Thyroid gland (tissue), 4 donors: ENCODE measurements at regions not wholly inside any gene's neighbourhood (a gene's known extent, or its start where the extent isn't known, plus 50 kb on each side); places are given as distances from the start of the nearest gene placed in this dataset.

Experiments
- POLR2A ChIP-seq, 2 donors: fragments of 450-650 bp; IDR thresholded peaks; one replicate each; pipeline ENCODE4 v1.6.1; 2017; ENCODE audit warnings: antibody characterized with exemption in 2 of 2, mild to moderate bottlenecking in 2 of 2, moderate library complexity in 1 of 2
- TF ChIP-seq, protein P1 (sequence below), 6 experiments: fragments of 200-600 bp in 3 of 6; fragments of 450-650 bp in 3 of 6; sonication (generic) in 3 of 6; IDR thresholded peaks; one replicate each; pipeline ENCODE4 v1.5.1; 2016 to 2019; ENCODE audit warnings: antibody characterized with exemption in 6 of 6, mild to moderate bottlenecking in 2 of 6, inconsistent platforms in 1 of 6, moderate library complexity in 1 of 6

DNA sequence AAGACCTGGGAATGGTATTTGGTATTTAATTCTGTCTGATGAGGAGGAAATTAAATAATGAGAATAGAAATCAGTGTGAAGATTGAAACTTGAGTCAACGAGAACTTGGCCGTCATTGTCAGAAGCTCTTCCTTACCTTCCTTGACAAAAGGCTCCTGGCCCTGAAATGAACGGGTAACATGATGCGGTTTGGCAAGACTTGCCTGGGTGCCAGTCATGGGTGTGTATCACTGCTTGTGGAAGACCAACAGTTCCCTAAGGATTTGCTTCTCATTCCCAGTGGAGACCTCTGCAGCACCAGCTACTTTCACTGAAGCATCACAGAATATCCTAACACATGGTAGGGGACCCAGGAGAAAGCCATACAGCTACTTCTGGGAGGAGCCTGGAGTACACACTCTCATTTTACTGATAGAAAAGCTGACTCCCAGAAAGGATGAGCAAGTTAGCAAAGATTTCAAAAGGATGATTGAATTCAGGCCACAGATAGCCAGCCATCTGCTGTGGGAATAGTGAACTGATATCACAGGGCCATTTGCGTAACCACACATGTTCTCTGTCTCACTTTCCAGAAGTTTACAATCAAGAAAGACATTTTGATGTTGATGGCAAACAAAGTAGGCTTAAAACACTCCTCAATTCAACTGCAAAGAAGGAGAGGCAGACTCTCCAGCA, 258.1 kb upstream of the SALL1 start:
- TF ChIP-seq, protein P1, sequence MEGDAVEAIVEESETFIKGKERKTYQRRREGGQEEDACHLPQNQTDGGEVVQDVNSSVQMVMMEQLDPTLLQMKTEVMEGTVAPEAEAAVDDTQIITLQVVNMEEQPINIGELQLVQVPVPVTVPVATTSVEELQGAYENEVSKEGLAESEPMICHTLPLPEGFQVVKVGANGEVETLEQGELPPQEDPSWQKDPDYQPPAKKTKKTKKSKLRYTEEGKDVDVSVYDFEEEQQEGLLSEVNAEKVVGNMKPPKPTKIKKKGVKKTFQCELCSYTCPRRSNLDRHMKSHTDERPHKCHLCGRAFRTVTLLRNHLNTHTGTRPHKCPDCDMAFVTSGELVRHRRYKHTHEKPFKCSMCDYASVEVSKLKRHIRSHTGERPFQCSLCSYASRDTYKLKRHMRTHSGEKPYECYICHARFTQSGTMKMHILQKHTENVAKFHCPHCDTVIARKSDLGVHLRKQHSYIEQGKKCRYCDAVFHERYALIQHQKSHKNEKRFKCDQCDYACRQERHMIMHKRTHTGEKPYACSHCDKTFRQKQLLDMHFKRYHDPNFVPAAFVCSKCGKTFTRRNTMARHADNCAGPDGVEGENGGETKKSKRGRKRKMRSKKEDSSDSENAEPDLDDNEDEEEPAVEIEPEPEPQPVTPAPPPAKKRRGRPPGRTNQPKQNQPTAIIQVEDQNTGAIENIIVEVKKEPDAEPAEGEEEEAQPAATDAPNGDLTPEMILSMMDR (IDR thresholded peaks at IDR 0.05): no peak
- no peak for TF ChIP-seq POLR2A (IDR thresholded peaks at IDR 0.05)
